ENCODE measurements at regions not wholly inside any gene's neighbourhood (a gene's known extent, or its start where the extent isn't known, plus 50 kb on each side); places are given as distances from the start of the nearest gene placed in this dataset.

- Histone ChIP-seq H3K27ac (replicated peaks) (no peak overlapping the region), H3K27me3 (ENCODE audit: insufficient read depth, poor library complexity, severe bottlenecking) (no peaks in the 10 kb centered on the region), H3K4me3 (replicated peaks; ENCODE audit: insufficient read depth, low read length) (no peak overlapping the region)
- DNase-seq (ENCODE audit: low read depth in 1 of 2, low spot score in 1 of 2) = no peak
- TF ChIP-seq CTCF (IDR thresholded peaks at IDR 0.05; ENCODE audit: insufficient read depth, low read length) (no peak), GABPA (IDR thresholded peaks at IDR 0.05; ENCODE audit: low read depth) (no peak), POLR2AphosphoS5 (IDR thresholded peaks at IDR 0.05; ENCODE audit: low read depth) (no peak), SPI1 (IDR thresholded peaks at IDR 0.05; ENCODE audit: borderline replicate concordance, low read depth) (no peak)
- TF ChIP-seq, protein P1, sequence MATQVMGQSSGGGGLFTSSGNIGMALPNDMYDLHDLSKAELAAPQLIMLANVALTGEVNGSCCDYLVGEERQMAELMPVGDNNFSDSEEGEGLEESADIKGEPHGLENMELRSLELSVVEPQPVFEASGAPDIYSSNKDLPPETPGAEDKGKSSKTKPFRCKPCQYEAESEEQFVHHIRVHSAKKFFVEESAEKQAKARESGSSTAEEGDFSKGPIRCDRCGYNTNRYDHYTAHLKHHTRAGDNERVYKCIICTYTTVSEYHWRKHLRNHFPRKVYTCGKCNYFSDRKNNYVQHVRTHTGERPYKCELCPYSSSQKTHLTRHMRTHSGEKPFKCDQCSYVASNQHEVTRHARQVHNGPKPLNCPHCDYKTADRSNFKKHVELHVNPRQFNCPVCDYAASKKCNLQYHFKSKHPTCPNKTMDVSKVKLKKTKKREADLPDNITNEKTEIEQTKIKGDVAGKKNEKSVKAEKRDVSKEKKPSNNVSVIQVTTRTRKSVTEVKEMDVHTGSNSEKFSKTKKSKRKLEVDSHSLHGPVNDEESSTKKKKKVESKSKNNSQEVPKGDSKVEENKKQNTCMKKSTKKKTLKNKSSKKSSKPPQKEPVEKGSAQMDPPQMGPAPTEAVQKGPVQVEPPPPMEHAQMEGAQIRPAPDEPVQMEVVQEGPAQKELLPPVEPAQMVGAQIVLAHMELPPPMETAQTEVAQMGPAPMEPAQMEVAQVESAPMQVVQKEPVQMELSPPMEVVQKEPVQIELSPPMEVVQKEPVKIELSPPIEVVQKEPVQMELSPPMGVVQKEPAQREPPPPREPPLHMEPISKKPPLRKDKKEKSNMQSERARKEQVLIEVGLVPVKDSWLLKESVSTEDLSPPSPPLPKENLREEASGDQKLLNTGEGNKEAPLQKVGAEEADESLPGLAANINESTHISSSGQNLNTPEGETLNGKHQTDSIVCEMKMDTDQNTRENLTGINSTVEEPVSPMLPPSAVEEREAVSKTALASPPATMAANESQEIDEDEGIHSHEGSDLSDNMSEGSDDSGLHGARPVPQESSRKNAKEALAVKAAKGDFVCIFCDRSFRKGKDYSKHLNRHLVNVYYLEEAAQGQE (IDR thresholded peaks at IDR 0.05; ENCODE audit: insufficient replicate concordance, low read depth) = no peak
Measured at GRCh38 chr12:60209933-60210332, 614.1 kb downstream of the SLC16A7 start.

DNA sequence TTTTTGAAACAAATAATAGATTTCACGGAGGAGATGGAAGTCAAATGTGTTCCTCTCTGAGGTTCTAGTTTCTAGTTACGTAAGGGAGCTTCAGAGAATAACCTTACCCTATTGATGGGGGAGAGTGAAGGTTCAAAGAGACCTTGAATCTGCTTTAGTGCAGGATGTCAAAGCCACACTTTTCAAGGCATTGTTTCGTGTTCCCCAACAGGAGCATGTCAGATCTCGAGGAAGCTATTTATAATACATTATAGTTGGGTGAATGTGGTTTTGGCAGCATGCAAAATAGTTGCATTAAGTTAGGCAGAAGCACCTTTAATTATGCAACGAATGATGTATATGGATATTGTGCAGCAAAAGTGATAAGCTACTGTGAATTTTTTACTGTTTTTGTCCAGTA lies 614.9 kb downstream of the SLC16A7 start:
- Histone ChIP-seq H3K4me3 (replicated peaks; ENCODE audit: insufficient read depth, low read length) (no peak overlapping the region), H3K27ac (replicated peaks) (no peak overlapping the region), H3K27me3 (ENCODE audit: insufficient read depth, poor library complexity, severe bottlenecking) (no peaks in the 10 kb centered on the region)
- TF ChIP-seq POLR2AphosphoS5 (IDR thresholded peaks at IDR 0.05; ENCODE audit: low read depth) (no peak), CTCF (IDR thresholded peaks at IDR 0.05; ENCODE audit: insufficient read depth, low read length) (no peak), GABPA (IDR thresholded peaks at IDR 0.05; ENCODE audit: low read depth) (no peak), SPI1 (IDR thresholded peaks at IDR 0.05; ENCODE audit: borderline replicate concordance, low read depth) (no peak)
- TF ChIP-seq, protein P1 (IDR thresholded peaks at IDR 0.05; ENCODE audit: insufficient replicate concordance, low read depth) = no peak
- no peak for DNase-seq (ENCODE audit: low read depth in 1 of 2, low spot score in 1 of 2)

GRCh38 chr12:60211244-60211643 lies 615.4 kb downstream of the SLC16A7 start:
- TF ChIP-seq SPI1 (IDR thresholded peaks at IDR 0.05; ENCODE audit: borderline replicate concordance, low read depth) (no peak), GABPA (IDR thresholded peaks at IDR 0.05; ENCODE audit: low read depth) (no peak), CTCF (IDR thresholded peaks at IDR 0.05; ENCODE audit: insufficient read depth, low read length) (no peak), POLR2AphosphoS5 (IDR thresholded peaks at IDR 0.05; ENCODE audit: low read depth) (no peak)
- TF ChIP-seq, protein P1 (IDR thresholded peaks at IDR 0.05; ENCODE audit: insufficient replicate concordance, low read depth) = no peak
- H3K4me3 ChIP-seq (replicated peaks; ENCODE audit: insufficient read depth, low read length) = no peak overlapping the region
- no peak overlapping the region for H3K27ac ChIP-seq (replicated peaks)
- H3K27me3 ChIP-seq (ENCODE audit: insufficient read depth, poor library complexity, severe bottlenecking) = no peaks in the 10 kb centered on the region
- DNase-seq (ENCODE audit: low read depth in 1 of 2, low spot score in 1 of 2) = no peak
